ENCODE measurements at regions not wholly inside any gene's neighbourhood (a gene's known extent, or its start where the extent isn't known, plus 50 kb on each side); places are given as distances from the start of the nearest gene placed in this dataset.

GRCh38 chr3:165622356-165622755 is 214.9 kb downstream of the BCHE start:
- Histone ChIP-seq H3K4me1 (peaks cover 0 to 12% (median 6%) of the 10 kb centered on the region in 4 donors), H3K9me3 (peaks cover 0 to 11% (median 2%) of the 10 kb centered on the region in 4 donors), H3K36me3 (no peaks in the 10 kb centered on the region), H3K4me3 (no peak overlapping the region), H3K27me3 (no peaks in the 10 kb centered on the region), H3K27ac (no peak overlapping the region)
- no peak for DNase-seq
- intact Hi-C loops (cut with DNase I), result no loop called here
- WGBS, 2 donors, result 85 to 97% methylated on average over 2 of the region's 2 CpGs
- no peak for TF ChIP-seq POLR2A (IDR thresholded peaks at IDR 0.05)
- no peak for TF ChIP-seq POLR2AphosphoS5 (IDR thresholded peaks at IDR 0.05)
- TF ChIP-seq EP300 (IDR thresholded peaks at IDR 0.05), result no peak
- TF ChIP-seq CTCF (IDR thresholded peaks at IDR 0.05), result no peak

DNA sequence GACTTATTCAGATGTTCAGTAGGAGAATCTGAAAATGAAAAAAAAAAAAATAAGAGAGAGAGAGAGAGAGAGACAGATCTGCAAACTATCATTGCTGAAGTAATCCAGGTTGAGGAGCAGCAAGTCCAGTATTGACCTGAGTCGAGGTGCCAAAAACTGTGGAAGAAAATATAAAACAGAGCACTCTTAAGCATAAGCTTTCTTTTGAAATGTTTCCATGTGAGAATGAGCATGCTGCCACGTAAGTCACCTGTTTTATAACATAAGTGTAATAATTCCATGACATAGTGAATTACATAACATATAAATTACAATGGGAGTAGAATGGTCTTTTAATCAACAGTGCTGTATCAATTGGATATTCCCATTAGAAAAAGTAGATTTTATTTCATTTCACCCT is 218.2 kb downstream of the BCHE start:
- WGBS, 2 donors, result 58 to 71% methylated on average over 2 of the region's 2 CpGs
- intact Hi-C loops (cut with DNase I), result loop anchor here (10.0 kb wide), 2 partner anchors 186 to 936 kb away; no protein-coding TSS in a partner anchor
- peaks cover 0 to 38% (median 10%) of the 10 kb centered on the region in 4 donors for H3K4me1 ChIP-seq
- H3K27me3 ChIP-seq, result no peaks in the 10 kb centered on the region
- H3K9me3 ChIP-seq, result peaks cover 0 to 11% (median 1%) of the 10 kb centered on the region in 4 donors
- DNase-seq, result no peak
- H3K36me3 ChIP-seq, result no peaks in the 10 kb centered on the region
- TF ChIP-seq POLR2A (IDR thresholded peaks at IDR 0.05) (no peak), POLR2AphosphoS5 (IDR thresholded peaks at IDR 0.05) (peak; percentile 60 to 88 (median 74)), EP300 (IDR thresholded peaks at IDR 0.05) (peak in 2 of 4 donors; percentile 10 to 50)
- no peak overlapping the region for H3K4me3 ChIP-seq
- peak overlapping the region in 2 of 4 donors; percentile 7 to 29 for H3K27ac ChIP-seq

DNA sequence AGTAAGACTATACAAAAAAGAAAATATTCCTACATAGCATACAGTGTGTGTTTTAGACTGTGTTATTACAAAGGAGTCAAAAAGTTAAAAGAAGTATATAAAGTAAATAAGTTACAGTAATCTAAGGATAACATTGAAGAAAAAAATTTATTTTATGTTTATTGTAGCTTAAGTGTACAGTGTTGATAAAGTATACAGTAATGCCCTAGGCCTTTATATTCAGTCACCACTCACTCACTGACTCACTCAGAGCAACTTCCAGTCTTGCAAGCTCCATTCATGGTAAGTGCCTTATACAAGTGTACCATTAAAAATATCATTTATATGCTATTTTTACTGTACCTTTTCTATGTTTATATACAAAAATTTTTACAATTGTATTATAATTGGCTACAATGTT is 220.1 kb downstream of the BCHE start:
- Histone ChIP-seq H3K4me3 (no peak overlapping the region), H3K4me1 (peaks cover 0 to 45% (median 18%) of the 10 kb centered on the region in 4 donors), H3K9me3 (peaks cover 0 to 7% (median 1%) of the 10 kb centered on the region in 4 donors), H3K27me3 (no peaks in the 10 kb centered on the region), H3K36me3 (no peaks in the 10 kb centered on the region), H3K27ac (no peak overlapping the region)
- intact Hi-C loops (cut with DNase I), result loop anchor here (10.0 kb wide), 2 partner anchors 188 to 938 kb away; no protein-coding TSS in a partner anchor
- no peak for DNase-seq
- no peak for TF ChIP-seq POLR2AphosphoS5 (IDR thresholded peaks at IDR 0.05)
- TF ChIP-seq CTCF (IDR thresholded peaks at IDR 0.05), result no peak
- no peak for TF ChIP-seq EP300 (IDR thresholded peaks at IDR 0.05)
- no peak for TF ChIP-seq POLR2A (IDR thresholded peaks at IDR 0.05)

- Histone ChIP-seq H3K27me3 (no peaks in the 10 kb centered on the region), H3K36me3 (no peaks in the 10 kb centered on the region), H3K27ac (peak overlapping the region; percentile 19 to 55 (median 29)), H3K4me1 (peaks cover 0 to 40% (median 18%) of the 10 kb centered on the region in 4 donors), H3K4me3 (no peak overlapping the region), H3K9me3 (no peaks in the 10 kb centered on the region)
- intact Hi-C loops (cut with DNase I), result loop anchor here (10.0 kb wide), 2 partner anchors 190 to 940 kb away; no protein-coding TSS in a partner anchor
- DNase-seq, result no peak
- WGBS, 2 donors, result 76 to 89% methylated on average over 1 of the region's 1 CpG
- TF ChIP-seq POLR2AphosphoS5 (IDR thresholded peaks at IDR 0.05) (peak; percentile 35 to 75 (median 66)), POLR2A (IDR thresholded peaks at IDR 0.05) (no peak)
These were observed 222.9 kb downstream of the BCHE start for GRCh38 chr3:165614337-165614736.

GRCh38 chr3:165613014-165613413 is 224.2 kb downstream of the BCHE start:
- Histone ChIP-seq H3K9me3 (no peaks in the 10 kb centered on the region), H3K36me3 (no peaks in the 10 kb centered on the region), H3K4me3 (no peak overlapping the region), H3K27ac (peak overlapping the region; percentile 13 to 37 (median 24)), H3K4me1 (peaks cover 0 to 41% (median 17%) of the 10 kb centered on the region in 4 donors), H3K27me3 (no peaks in the 10 kb centered on the region)
- intact Hi-C loops (cut with DNase I), result loop anchor here (10.0 kb wide), 2 partner anchors 192 to 942 kb away; no protein-coding TSS in a partner anchor
- TF ChIP-seq POLR2AphosphoS5 (IDR thresholded peaks at IDR 0.05) (peak; percentile 53 to 84 (median 73)), CTCF (IDR thresholded peaks at IDR 0.05) (no peak), POLR2A (IDR thresholded peaks at IDR 0.05) (no peak), EP300 (IDR thresholded peaks at IDR 0.05) (peak in 1 of 4 donors; percentile 29)
- WGBS, 2 donors, result 72 to 74% methylated on average over 4 of the region's 4 CpGs
- no peak for DNase-seq

DNA sequence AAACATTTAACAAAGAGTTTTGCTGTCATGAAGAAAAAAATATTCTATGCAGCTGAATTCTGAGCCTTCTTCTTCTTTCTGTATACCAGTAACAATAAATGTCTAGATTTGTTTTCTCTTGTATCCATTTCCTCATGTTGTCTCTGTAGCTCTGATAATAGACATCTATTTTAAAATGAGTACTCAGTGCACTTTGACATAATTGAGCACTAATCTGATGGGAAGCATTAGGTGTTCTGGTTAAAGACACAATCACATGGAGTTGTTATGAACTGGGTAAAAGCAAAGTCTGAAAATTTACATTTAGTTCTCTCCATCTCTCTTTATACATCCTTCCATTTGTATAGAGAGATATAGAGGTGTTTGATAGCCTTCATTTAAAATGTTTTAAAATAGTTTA is 230.0 kb downstream of the BCHE start:
- H3K9me3 ChIP-seq, result no peaks in the 10 kb centered on the region

More for the DNA sequence above, 230.0 kb downstream of the BCHE start:
- Histone ChIP-seq H3K36me3 (no peaks in the 10 kb centered on the region), H3K4me3 (no peak overlapping the region), H3K27ac (no peak overlapping the region), H3K27me3 (no peaks in the 10 kb centered on the region), H3K4me1 (peaks cover 0 to 13% (median 1%) of the 10 kb centered on the region in 4 donors)
- intact Hi-C loops (cut with DNase I), result no loop called here
- no peak for TF ChIP-seq POLR2A (IDR thresholded peaks at IDR 0.05)
- TF ChIP-seq POLR2AphosphoS5 (IDR thresholded peaks at IDR 0.05), result no peak
- no peak for TF ChIP-seq CTCF (IDR thresholded peaks at IDR 0.05)
- no peak for TF ChIP-seq EP300 (IDR thresholded peaks at IDR 0.05)
- no peak for DNase-seq
